RWPE1 (cell line): ENCODE measurements at regions not wholly inside any gene's neighbourhood (a gene's known extent, or its start where the extent isn't known, plus 50 kb on each side); places are given as distances from the start of the nearest gene placed in this dataset.
A peak's percentile ranks its signal among the peaks of the same experiment; 100 is the strongest.

ENCODE experiments used
- CTCF ChIA-PET: fragments of 350-600 bp; sonication (Branson Sonifier 250); formaldehyde crosslinking; extraction: SDS; loops from one replicate; lab custom pipeline; 2021; lab: Yijun Ruan, JAX
- POLR2A ChIA-PET: fragments of 400-600 bp; formaldehyde crosslinking; extraction: SDS; loops from one replicate; lab custom pipeline; 2020; ENCODE audit warnings: antibody characterized with exemption; ENCODE audit not compliant: low non-redundant PET; lab: Yijun Ruan, JAX
- DNase-seq: peaks from one replicate; pipeline ENCODE4 v3.0.0; 2012; ENCODE audit warnings: low spot score
- H3K27ac ChIP-seq: fragments of 450-650 bp; 2 replicates; pipeline ENCODE4 v1.5.1; 2017
- TF ChIP-seq, protein P1 (sequence below): fragments of 450-650 bp; conservative IDR thresholded peaks from 2 replicates; pipeline ENCODE4 v1.5.1; 2017; ENCODE audit warnings: low read depth, mild to moderate bottlenecking

DNA sequence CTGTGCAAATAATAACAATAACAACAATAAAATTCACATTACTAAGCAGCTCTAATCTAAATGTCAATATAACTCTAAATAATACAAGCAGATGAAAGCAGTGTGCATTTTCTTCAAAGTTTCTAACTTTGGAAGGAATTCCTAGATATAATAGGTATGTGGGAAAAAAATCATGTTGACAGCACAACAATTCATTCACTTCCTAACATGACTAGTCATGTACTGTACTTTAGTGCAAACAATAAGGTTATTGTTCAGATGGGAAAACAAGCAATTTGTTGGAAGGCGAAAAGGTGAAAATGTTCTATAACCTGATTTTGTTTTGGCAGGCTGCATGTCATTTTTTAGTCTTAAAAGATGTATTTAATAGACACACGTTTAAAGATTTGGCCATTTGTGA is 484.3 kb upstream of the JAG1 start:
- CTCF ChIA-PET, result no interaction called here
- POLR2A ChIA-PET, result no interaction called here
- TF ChIP-seq, protein P1, sequence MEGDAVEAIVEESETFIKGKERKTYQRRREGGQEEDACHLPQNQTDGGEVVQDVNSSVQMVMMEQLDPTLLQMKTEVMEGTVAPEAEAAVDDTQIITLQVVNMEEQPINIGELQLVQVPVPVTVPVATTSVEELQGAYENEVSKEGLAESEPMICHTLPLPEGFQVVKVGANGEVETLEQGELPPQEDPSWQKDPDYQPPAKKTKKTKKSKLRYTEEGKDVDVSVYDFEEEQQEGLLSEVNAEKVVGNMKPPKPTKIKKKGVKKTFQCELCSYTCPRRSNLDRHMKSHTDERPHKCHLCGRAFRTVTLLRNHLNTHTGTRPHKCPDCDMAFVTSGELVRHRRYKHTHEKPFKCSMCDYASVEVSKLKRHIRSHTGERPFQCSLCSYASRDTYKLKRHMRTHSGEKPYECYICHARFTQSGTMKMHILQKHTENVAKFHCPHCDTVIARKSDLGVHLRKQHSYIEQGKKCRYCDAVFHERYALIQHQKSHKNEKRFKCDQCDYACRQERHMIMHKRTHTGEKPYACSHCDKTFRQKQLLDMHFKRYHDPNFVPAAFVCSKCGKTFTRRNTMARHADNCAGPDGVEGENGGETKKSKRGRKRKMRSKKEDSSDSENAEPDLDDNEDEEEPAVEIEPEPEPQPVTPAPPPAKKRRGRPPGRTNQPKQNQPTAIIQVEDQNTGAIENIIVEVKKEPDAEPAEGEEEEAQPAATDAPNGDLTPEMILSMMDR, result no peak
- peak; percentile 20 for DNase-seq
- no peak overlapping the region for H3K27ac ChIP-seq

DNA sequence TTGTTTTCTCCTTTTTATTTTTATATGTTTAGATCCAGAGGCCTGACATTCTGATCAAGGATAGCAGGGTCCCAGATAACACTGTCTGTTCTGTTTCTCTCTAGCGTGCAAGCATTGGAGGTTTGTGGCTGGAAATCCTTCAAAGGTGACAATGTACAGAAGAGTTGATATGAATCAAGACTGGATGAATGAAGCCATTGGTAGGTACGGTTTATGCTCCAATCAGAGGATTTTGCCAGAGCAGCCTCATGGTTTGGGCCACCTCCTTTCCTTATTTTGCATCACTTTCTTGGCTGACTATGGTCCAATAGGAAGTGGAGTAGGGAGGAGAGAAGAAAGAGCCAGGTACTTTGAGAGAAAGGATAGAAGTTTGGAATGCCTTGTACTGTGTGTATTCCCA is 484.8 kb upstream of the JAG1 start:
- H3K27ac ChIP-seq, result no peak overlapping the region
- POLR2A ChIA-PET, result no interaction called here
- TF ChIP-seq, protein P1, result no peak
- no peak for DNase-seq
- CTCF ChIA-PET, result interaction anchor here (0.7 kb wide), 1 partner anchor 1434 kb away, joined by 4 read pairs; no protein-coding TSS in a partner anchor

DNA sequence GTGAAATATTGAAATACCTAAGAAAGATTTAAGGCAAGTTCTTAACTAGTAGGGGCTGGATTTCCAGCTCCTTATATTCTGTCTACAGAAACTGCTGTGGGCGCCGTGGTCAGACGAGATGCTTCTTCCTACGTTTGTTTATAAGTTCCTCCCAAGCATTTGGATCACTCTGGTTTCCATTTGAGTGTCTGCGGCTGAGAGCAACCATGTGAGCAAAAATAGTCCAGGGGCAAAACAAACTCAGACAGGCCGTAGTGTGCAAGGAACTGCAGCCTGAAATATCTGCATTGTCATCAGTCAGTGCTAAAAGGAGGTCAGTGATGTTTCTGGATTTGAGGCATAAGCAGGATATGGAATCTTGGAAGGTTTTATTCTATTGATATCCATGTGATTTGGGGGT is 485.9 kb upstream of the JAG1 start:
- no peak for DNase-seq
- CTCF ChIA-PET, result no interaction called here
- POLR2A ChIA-PET, result no interaction called here
- TF ChIP-seq, protein P1, result no peak
- no peak overlapping the region for H3K27ac ChIP-seq

DNA sequence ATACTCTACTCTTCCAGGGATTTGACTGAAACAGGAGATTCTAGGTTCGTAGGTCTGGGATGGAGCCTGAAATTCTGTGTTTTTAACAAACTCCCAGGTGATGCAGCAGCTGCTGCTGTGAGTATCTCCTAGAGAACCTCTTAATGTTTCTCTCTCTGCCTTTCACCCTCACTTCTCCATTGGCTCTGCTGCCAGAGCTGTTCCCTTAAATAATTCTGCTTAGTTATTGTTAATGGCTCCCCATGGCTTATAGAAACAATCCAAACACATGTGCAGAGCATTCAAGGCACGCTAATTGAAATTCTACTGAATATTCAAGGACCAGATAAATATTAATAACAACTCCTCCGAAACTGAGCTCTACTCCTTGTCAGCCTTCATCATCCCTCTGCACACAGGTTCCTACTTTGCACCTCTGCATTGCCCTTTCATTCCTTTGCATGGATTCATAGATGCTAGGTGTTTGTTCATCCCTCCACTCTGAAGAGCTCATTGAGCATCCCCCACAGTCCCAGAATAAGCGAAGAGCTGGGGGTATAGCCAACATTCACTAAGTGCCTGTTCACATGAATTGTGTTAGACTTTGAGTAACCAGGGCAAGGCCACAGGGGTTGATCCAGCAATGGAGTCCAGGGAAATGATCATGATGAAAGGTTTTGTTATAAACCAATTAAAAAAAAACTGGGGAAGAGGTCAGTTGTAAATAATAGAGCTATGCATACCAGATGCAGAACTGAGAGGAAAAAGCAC is 488.4 kb upstream of the JAG1 start:
- no peak for DNase-seq
- ChIA-PET POLR2A (no interaction called here), CTCF (interaction anchor here (0.7 to 0.9 kb wide), 2 partner anchors 17 to 356 kb away, joined by 3 read pairs; no protein-coding TSS in a partner anchor)
- TF ChIP-seq, protein P1, result no peak
- no peak overlapping the region for H3K27ac ChIP-seq

DNA sequence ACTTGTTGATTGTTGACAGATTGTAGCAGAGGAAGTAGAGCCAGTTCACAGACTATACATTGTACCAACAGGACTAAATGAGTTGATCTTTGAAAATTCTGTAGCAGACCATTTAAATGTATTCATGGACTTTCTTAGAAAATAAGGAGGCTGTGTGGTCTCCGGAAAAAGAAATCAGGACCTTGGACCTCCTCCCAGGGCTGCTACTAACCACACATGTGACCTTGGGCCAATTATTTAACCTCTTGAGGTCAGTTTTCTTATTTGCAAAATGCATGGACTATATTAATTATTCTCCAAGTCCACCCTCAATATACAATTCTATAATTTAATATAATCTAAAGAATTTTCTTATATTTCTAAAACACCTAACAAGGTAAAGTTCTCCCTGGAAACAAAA is 492.0 kb upstream of the JAG1 start:
- ChIA-PET POLR2A (no interaction called here), CTCF (no interaction called here)

DNA sequence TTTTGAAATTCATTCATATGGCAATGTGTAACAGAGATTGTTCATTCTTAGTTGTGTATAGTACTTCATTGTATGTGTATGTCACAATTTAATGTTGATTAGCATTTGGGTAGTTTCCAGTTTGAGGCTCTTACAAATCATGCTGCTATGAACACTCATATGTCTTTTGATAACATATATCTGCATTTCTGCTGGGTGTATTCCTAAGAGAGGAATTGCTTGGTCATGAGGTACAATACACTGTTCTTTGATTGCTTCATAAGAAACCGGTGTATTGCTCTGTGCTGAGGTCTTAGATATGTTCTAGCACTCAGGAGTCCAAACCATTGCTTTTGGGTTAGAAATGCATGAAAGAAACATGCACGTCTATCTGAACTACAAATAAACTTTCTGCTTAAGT is 492.9 kb upstream of the JAG1 start:
- CTCF ChIA-PET, result interaction anchor here (0.6 kb wide), 1 partner anchor 395 kb away, joined by 3 read pairs; no protein-coding TSS in a partner anchor

More for the DNA sequence above, 492.0 kb upstream of the JAG1 start:
- no peak for DNase-seq
- no peak overlapping the region for H3K27ac ChIP-seq
- TF ChIP-seq, protein P1, result no peak

More for the DNA sequence above, 492.9 kb upstream of the JAG1 start:
- no peak for DNase-seq
- TF ChIP-seq, protein P1, result no peak
- POLR2A ChIA-PET, result no interaction called here
- H3K27ac ChIP-seq, result no peak overlapping the region
